Endothelial cell of umbilical vein (primary cell): ENCODE measurements at regions not wholly inside any gene's neighbourhood (a gene's known extent, or its start where the extent isn't known, plus 50 kb on each side); places are given as distances from the start of the nearest gene placed in this dataset.

Source experiments
- BruUV-seq: library from RNA; stranded (reverse); fragments of 400-500 nt; replicated peaks from 2 replicates; lab custom pipeline; 2021; lab: Mats Ljungman, UMichigan
- CTCF ChIA-PET: fragments of 300-600, 350-600 bp; sonication (Branson Sonifier 250); formaldehyde crosslinking; loops from one replicate; lab custom pipeline; 2021; ENCODE audit warnings: antibody characterized with exemption, inconsistent platforms; lab: Charles Lee
- POLR2A ChIA-PET: fragments of 300-600, 350-600 bp; sonication (Branson Sonifier 250); formaldehyde crosslinking; loops from one replicate; lab custom pipeline; 2021; ENCODE audit warnings: antibody characterized with exemption, inconsistent platforms; lab: Charles Lee
- DNase-seq: peaks from one replicate; pipeline ENCODE4 v3.0.0-alpha.2; 2011; ENCODE audit warnings: low read depth, low spot score
- FAIRE-seq: peaks from 2 replicates; lab custom pipeline; 2011; peaks lifted over from hg19 to GRCh38; lab: Jason Lieb, UNC
- H2AFZ ChIP-seq: 2 replicates; pipeline ENCODE4 v1.6.0; 2012; ENCODE audit warnings: low read depth, low read length, control low read depth, inconsistent platforms
- H3K27ac ChIP-seq: 2 replicates; pipeline ENCODE4 v1.5.1; 2011; ENCODE audit warnings: low read depth, mild to moderate bottlenecking, control low read depth, low read length, moderate library complexity; ENCODE audit not compliant: insufficient read depth
- H3K27me3 ChIP-seq, 2 experiments: 2 replicates each; pipeline versions ENCODE4 v1.6.0 to v1.6.1; 2011; ENCODE audit warnings: low read length in 2 of 2, mixed read lengths in 1 of 2; ENCODE audit not compliant: control insufficient read depth in 2 of 2, insufficient read depth in 2 of 2
- H3K36me3 ChIP-seq, 2 experiments: 2 replicates in 1 of 2; 3 replicates in 1 of 2; pipeline ENCODE4 v1.5.1; 2011; ENCODE audit warnings: low read length in 2 of 2, mild to moderate bottlenecking in 1 of 2, moderate library complexity in 1 of 2; ENCODE audit not compliant: control insufficient read depth in 2 of 2, insufficient read depth in 2 of 2; ENCODE audit errors: extremely low read depth in 1 of 2
- H3K4me1 ChIP-seq: 3 replicates; pipeline ENCODE4 v1.5.1; 2011; ENCODE audit warnings: mild to moderate bottlenecking, low read length; ENCODE audit not compliant: control insufficient read depth, insufficient read depth; ENCODE audit errors: extremely low read depth
- H3K4me2 ChIP-seq: 2 replicates; pipeline ENCODE4 v1.6.1; 2011; ENCODE audit warnings: low read length, control low read depth, mixed read lengths; ENCODE audit not compliant: insufficient read depth
- H3K4me3 ChIP-seq, 3 experiments: fragments of 200-600 bp in 1 of 3; sonication (generic), shearing (Covaris generic) in 1 of 3; replicated peaks in 1 of 3; 2 replicates each; pipeline ENCODE4 v1.5.1; 2011 to 2016; ENCODE audit warnings: control low read depth in 3 of 3, low read length in 3 of 3, mild to moderate bottlenecking in 2 of 3, inconsistent platforms in 1 of 3, low read depth in 1 of 3, moderate library complexity in 1 of 3; ENCODE audit not compliant: insufficient read depth in 1 of 3
- H3K79me2 ChIP-seq: 2 replicates; pipeline ENCODE4 v1.6.0; 2012; ENCODE audit warnings: low read length, inconsistent platforms; ENCODE audit not compliant: control insufficient read depth, insufficient read depth
- H3K9ac ChIP-seq: replicated peaks from 2 replicates; pipeline ENCODE3; 2011; ENCODE audit warnings: low read length, control low read depth; ENCODE audit not compliant: insufficient read depth; ENCODE audit errors: extremely low read depth
- H3K9me1 ChIP-seq: replicated peaks from 3 replicates; pipeline ENCODE4 v1.6.0; 2011; ENCODE audit warnings: mild to moderate bottlenecking, low read length; ENCODE audit not compliant: control insufficient read depth, insufficient read depth; ENCODE audit errors: extremely low read depth
- H3K9me3 ChIP-seq: replicated peaks from 2 replicates; pipeline ENCODE4 v1.5.1; 2012; ENCODE audit warnings: low read length, inconsistent platforms; ENCODE audit not compliant: control insufficient read depth, insufficient read depth
- H4K20me1 ChIP-seq: replicated peaks from 2 replicates; pipeline ENCODE3; 2011; ENCODE audit warnings: mild to moderate bottlenecking, low read length; ENCODE audit not compliant: control insufficient read depth, insufficient read depth; ENCODE audit errors: extremely low read depth
- CTCF ChIP-seq, 2 donors: IDR thresholded peaks; 1 replicate in 1 of 2; 2 replicates in 1 of 2; pipeline ENCODE4 v1.5.1; 2011; ENCODE audit warnings: low read length in 2 of 2, mild to moderate bottlenecking in 2 of 2, moderate library complexity in 2 of 2, control low read depth in 1 of 2, inconsistent platforms in 1 of 2, low read depth in 1 of 2; ENCODE audit not compliant: insufficient read depth in 1 of 2; ENCODE audit errors: extremely low read depth in 1 of 2
- EZH2 ChIP-seq: IDR thresholded peaks from 2 replicates; pipeline ENCODE4 v1.6.1; 2012; ENCODE audit warnings: borderline replicate concordance, low read depth, mild to moderate bottlenecking, moderate library complexity, low read length, inconsistent platforms; ENCODE audit not compliant: severe bottlenecking
- FOS ChIP-seq: IDR thresholded peaks from 2 replicates; pipeline ENCODE4 v1.6.1; 2011; ENCODE audit warnings: mild to moderate bottlenecking, low read length, moderate library complexity, borderline replicate concordance; ENCODE audit not compliant: insufficient read depth
- GATA2 ChIP-seq: IDR thresholded peaks from 2 replicates; pipeline ENCODE4 v1.7.0; 2011; ENCODE audit warnings: low read depth, mild to moderate bottlenecking, moderate library complexity, mixed read lengths, low read length; ENCODE audit not compliant: insufficient read length, insufficient read depth
- JUN ChIP-seq: IDR thresholded peaks from 2 replicates; pipeline ENCODE4 v1.6.1; 2011; ENCODE audit warnings: borderline replicate concordance, low read depth; ENCODE audit not compliant: insufficient read length, insufficient read depth
- MAX ChIP-seq: IDR thresholded peaks from 2 replicates; pipeline ENCODE4 v1.6.1; 2011; ENCODE audit not compliant: insufficient read depth, insufficient read length
- MYC ChIP-seq: IDR thresholded peaks from one replicate; pipeline ENCODE4 v1.6.1; 2011; ENCODE audit warnings: mild to moderate bottlenecking, low read depth, low read length
- POLR2A ChIP-seq: IDR thresholded peaks from 2 replicates; pipeline ENCODE4 v1.6.1; 2012; ENCODE audit warnings: low read depth, mild to moderate bottlenecking, control low read depth, low read length
- POLR2AphosphoS5 ChIP-seq: IDR thresholded peaks from 2 replicates; pipeline ENCODE4 v1.6.1; 2012; ENCODE audit warnings: low read depth, mild to moderate bottlenecking, control low read depth, low read length, moderate library complexity; ENCODE audit not compliant: insufficient read depth
- dilution Hi-C: fragments of 300-500 bp; cut with MboI; formaldehyde crosslinking; loops from one replicate; pipeline ENCODE4 v1.15.0; 2019; ENCODE audit warnings: low sequenced_read_pairs; ENCODE audit not compliant: extremely low pct_ligation_motif_present
- intact Hi-C: fragments of 100-400 bp; cut with micrococcal nuclease; formaldehyde crosslinking; loops from one replicate; pipeline ENCODE4 v1.10.0; 2022

- Histone ChIP-seq H4K20me1 (no peaks in the 10 kb centered on the region), H3K4me2 (no peak overlapping the region), H3K9ac (no peak overlapping the region), H3K9me3 (no peaks in the 10 kb centered on the region), H3K4me3 (no peak overlapping the region), H3K36me3 (no peaks in the 10 kb centered on the region), H3K9me1 (no peaks in the 10 kb centered on the region), H3K79me2 (no peaks in the 10 kb centered on the region), H2AFZ (no peak overlapping the region), H3K4me1 (no peaks in the 10 kb centered on the region), H3K27me3 (no peaks in the 10 kb centered on the region), H3K27ac (no peak overlapping the region)
- dilution Hi-C loops: no loop called here
- POLR2A ChIA-PET: no interaction called here
- FAIRE-seq (no peak), DNase-seq (no peak)
- CTCF ChIA-PET: no interaction called here
- no TSS peak for BruUV-seq
- TF ChIP-seq CTCF (IDR thresholded peaks at IDR 0.05; ENCODE audit: extremely low read depth in 1 of 2, insufficient read depth in 1 of 2, low read depth in 1 of 2, low read length in 2 of 2): no peak
- intact Hi-C loops: no loop called here
Measured at GRCh38 chr10:120012131-120012400, 119.5 kb downstream of the SEC23IP start.

GRCh38 chr10:120012566-120012965 lies 120.0 kb downstream of the SEC23IP start:
- ChIA-PET POLR2A (no interaction called here), CTCF (no interaction called here)
- H3K9ac ChIP-seq: no peak overlapping the region
- no peaks in the 10 kb centered on the region for H4K20me1 ChIP-seq
- no peaks in the 10 kb centered on the region for H3K79me2 ChIP-seq
- no peaks in the 10 kb centered on the region for H3K4me1 ChIP-seq
- DNase-seq (no peak), FAIRE-seq (no peak)
- H3K9me3 ChIP-seq: no peaks in the 10 kb centered on the region
- H2AFZ ChIP-seq: no peak overlapping the region
- no peaks in the 10 kb centered on the region for H3K36me3 ChIP-seq
- H3K4me3 ChIP-seq: no peak overlapping the region
- no peak overlapping the region for H3K4me2 ChIP-seq
- intact Hi-C loops (no loop called here), dilution Hi-C loops (no loop called here)
- BruUV-seq: no TSS peak
- TF ChIP-seq CTCF (IDR thresholded peaks at IDR 0.05; ENCODE audit: extremely low read depth in 1 of 2, insufficient read depth in 1 of 2, low read depth in 1 of 2, low read length in 2 of 2) (no peak), MAX (no peak), GATA2 (no peak), MYC (no peak), POLR2AphosphoS5 (no peak), POLR2A (no peak), EZH2 (no peak), FOS (no peak), JUN (no peak)
- no peak overlapping the region for H3K27ac ChIP-seq
- H3K9me1 ChIP-seq: no peaks in the 10 kb centered on the region
- H3K27me3 ChIP-seq: no peaks in the 10 kb centered on the region
